Brain microvascular endothelial cell (primary cell): ENCODE measurements at regions not wholly inside any gene's neighbourhood (a gene's known extent, or its start where the extent isn't known, plus 50 kb on each side); places are given as distances from the start of the nearest gene placed in this dataset.

Experiments
- DNase-seq: peaks from one replicate; pipeline ENCODE4 v3.0.0-alpha.2; 2020
- H3K27ac ChIP-seq: fragments of 250-450 bp; sonication (Bioruptor Pico); 2 replicates; pipeline ENCODE4 v1.5.1; 2020; ENCODE audit warnings: mild to moderate bottlenecking, moderate library complexity
- H3K27me3 ChIP-seq: fragments of 250-450 bp; sonication (Bioruptor Pico); replicated peaks from 2 replicates; pipeline ENCODE4 v1.5.1; 2020; ENCODE audit warnings: mild to moderate bottlenecking
- H3K36me3 ChIP-seq: fragments of 250-450 bp; sonication (Bioruptor Pico); replicated peaks from 2 replicates; pipeline ENCODE4 v1.5.1; 2020; ENCODE audit warnings: mild to moderate bottlenecking
- H3K4me3 ChIP-seq: 2 replicates; pipeline ENCODE4 v1.5.1; 2011; ENCODE audit warnings: low read depth, mild to moderate bottlenecking, control low read depth, low read length, moderate library complexity
- in situ Hi-C: cut with HindIII; loops from 2 replicates; pipeline ENCODE4 v1.10.0; 2017; ENCODE audit warnings: low sequenced_read_pairs, low pct_ligation_motif_present
- TF ChIP-seq, protein P1 (sequence below): IDR thresholded peaks from 2 replicates; pipeline ENCODE4 v1.5.1; 2011; ENCODE audit warnings: low read depth, mild to moderate bottlenecking, moderate library complexity, low read length, control low read depth, inconsistent platforms; ENCODE audit errors: missing control alignments

- H3K27ac ChIP-seq = no peak overlapping the region
- H3K27me3 ChIP-seq = no peaks in the 10 kb centered on the region
- no peak for DNase-seq
- TF ChIP-seq, protein P1, sequence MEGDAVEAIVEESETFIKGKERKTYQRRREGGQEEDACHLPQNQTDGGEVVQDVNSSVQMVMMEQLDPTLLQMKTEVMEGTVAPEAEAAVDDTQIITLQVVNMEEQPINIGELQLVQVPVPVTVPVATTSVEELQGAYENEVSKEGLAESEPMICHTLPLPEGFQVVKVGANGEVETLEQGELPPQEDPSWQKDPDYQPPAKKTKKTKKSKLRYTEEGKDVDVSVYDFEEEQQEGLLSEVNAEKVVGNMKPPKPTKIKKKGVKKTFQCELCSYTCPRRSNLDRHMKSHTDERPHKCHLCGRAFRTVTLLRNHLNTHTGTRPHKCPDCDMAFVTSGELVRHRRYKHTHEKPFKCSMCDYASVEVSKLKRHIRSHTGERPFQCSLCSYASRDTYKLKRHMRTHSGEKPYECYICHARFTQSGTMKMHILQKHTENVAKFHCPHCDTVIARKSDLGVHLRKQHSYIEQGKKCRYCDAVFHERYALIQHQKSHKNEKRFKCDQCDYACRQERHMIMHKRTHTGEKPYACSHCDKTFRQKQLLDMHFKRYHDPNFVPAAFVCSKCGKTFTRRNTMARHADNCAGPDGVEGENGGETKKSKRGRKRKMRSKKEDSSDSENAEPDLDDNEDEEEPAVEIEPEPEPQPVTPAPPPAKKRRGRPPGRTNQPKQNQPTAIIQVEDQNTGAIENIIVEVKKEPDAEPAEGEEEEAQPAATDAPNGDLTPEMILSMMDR = no peak
- no peaks in the 10 kb centered on the region for H3K36me3 ChIP-seq
- no peak overlapping the region for H3K4me3 ChIP-seq
- in situ Hi-C loops = no loop called here
These were observed 1704.7 kb downstream of the HACE1 start for GRCh38 chr6:103154779-103155572.

DNA sequence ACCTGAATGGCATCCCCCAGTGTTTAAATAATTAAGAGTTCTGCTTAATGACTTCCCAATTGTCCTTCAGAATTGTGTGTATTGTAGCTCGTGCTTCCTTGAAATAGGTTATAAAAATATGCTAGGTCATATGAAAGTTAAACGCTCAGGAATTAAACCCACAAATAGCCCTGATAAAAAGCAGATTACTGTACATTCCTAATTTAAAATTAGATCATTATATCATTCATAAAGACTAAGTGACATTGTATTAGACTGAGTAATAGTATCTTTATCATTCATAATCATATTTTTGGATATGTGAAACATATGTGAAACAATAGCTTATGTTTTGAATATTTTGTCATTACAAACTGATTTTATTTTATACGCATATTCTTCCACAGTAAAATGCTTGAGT, 1706.7 kb downstream of the HACE1 start:
- TF ChIP-seq, protein P1 = no peak
- no peak for DNase-seq
- Histone ChIP-seq H3K27ac (no peak overlapping the region), H3K27me3 (no peaks in the 10 kb centered on the region), H3K4me3 (no peak overlapping the region), H3K36me3 (no peaks in the 10 kb centered on the region)
- in situ Hi-C loops = no loop called here

DNA sequence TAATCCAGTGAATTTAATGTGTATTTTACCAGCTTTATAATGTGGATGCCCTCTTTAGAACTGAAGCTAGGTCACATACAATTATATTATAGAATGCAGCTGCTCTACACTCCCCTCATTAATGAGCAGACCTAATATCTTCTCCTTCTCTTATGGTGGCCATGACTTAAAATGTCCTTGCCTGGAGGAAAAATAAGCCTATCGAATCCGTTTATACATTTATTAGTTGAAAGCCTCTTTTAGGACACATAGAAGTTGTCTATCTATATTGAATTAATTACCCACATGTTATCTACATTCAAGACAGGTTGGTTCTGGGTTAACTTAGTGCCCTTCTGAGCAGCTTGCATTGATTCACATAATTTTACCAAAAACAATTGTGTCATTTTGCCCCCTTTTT, 1716.8 kb downstream of the HACE1 start:
- no peak for DNase-seq
- Histone ChIP-seq H3K36me3 (no peaks in the 10 kb centered on the region), H3K27me3 (no peaks in the 10 kb centered on the region), H3K4me3 (no peak overlapping the region), H3K27ac (no peak overlapping the region)
- TF ChIP-seq, protein P1 = no peak
- in situ Hi-C loops = no loop called here

DNA sequence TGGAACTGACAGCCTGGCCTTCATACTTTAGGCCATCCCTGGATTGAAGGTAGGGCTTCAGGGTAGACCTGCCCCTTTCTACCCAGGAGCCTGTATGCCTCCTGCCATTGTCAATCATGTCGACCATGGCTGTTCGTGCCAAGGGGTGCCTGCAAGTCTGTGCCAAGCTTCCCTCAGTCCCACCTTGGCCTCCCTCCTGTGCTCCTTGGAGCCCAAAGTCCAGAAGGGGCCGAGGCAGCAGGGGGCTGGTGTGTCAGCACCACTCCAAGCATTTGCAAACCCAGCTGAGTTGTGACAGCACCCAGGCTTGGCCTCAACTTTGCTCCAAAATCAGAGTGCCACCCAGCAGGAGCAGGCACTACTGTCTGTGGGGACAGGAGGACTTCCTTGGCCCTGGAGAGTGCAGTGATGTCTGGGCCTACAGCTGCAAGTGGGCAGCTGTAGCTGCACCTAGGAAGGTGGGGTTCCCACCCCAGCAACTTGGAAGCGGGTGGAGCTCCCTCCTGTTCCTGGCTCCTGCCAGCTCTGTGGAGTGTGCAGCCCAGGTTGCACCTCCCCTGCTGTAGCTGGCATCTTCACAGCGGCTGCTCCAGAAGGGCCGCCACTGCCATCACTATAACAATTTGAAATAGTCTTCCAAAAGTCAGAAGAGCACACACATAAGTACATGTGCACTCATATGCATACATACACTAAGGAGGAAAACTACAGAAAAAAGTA, 1719.3 kb downstream of the HACE1 start:
- Histone ChIP-seq H3K36me3 (no peaks in the 10 kb centered on the region), H3K4me3 (no peak overlapping the region), H3K27ac (no peak overlapping the region), H3K27me3 (no peaks in the 10 kb centered on the region)
- TF ChIP-seq, protein P1 = no peak
- no peak for DNase-seq
- in situ Hi-C loops = no loop called here

GRCh38 chr6:103139377-103139776, 1720.3 kb downstream of the HACE1 start:
- TF ChIP-seq, protein P1 = no peak
- H3K27ac ChIP-seq = no peak overlapping the region
- H3K27me3 ChIP-seq = no peaks in the 10 kb centered on the region
- no peak for DNase-seq
- H3K36me3 ChIP-seq = no peaks in the 10 kb centered on the region
- in situ Hi-C loops = no loop called here
- H3K4me3 ChIP-seq = no peak overlapping the region
